HPDE6-E6E7 (cell line): ENCODE measurements at regions not wholly inside any gene's neighbourhood (a gene's known extent, or its start where the extent isn't known, plus 50 kb on each side); places are given as distances from the start of the nearest gene placed in this dataset.

Experiments used
- DNase-seq: peaks from one replicate; pipeline ENCODE4 v3.0.0; 2011; ENCODE audit warnings: missing footprints; ENCODE audit errors: extremely low spot score

DNA sequence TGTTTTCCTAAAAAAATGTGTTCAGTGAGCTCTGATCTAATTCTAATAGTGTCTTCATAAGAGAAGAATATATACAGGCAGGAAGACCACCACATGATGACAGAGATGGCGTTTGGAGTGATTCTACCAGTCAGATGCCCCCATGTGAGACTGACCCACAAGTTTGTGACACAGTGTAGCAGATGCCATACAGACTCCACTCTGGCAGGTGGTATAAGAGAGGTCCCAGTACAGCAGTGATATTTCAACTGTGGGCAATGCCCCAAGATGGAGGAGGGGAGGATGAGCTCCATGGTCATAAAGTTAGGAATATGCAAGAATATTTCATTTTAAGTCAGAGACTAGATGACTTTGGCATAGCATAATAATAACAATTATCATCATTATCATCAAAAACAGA lies 1022.6 kb downstream of the KCNMA1 start:
- DNase-seq, result no peak
